DOHH2 (cell line): ENCODE measurements at regions not wholly inside any gene's neighbourhood (a gene's known extent, or its start where the extent isn't known, plus 50 kb on each side); places are given as distances from the start of the nearest gene placed in this dataset.
A peak's percentile ranks its signal among the peaks of the same experiment; 100 is the strongest.

ENCODE experiments used
- H3F3A ChIP-seq: fragments of 200-600 bp; sonication (generic), shearing (Covaris generic); 2 replicates; pipeline ENCODE4 v1.6.0; 2016; ENCODE audit warnings: antibody characterized with exemption, mild to moderate bottlenecking; ENCODE audit not compliant: control insufficient read depth, insufficient read depth
- H3K27ac ChIP-seq: fragments of 200-600 bp; sonication (generic); 2 replicates; pipeline ENCODE4 v1.5.1; 2014; ENCODE audit warnings: low read depth, mild to moderate bottlenecking, low read length, moderate library complexity
- H3K27me3 ChIP-seq: fragments of 200-600 bp; sonication (generic); 2 replicates; pipeline ENCODE4 v1.6.1; 2014; ENCODE audit warnings: mild to moderate bottlenecking, low read length, mixed read lengths; ENCODE audit not compliant: control insufficient read depth
- H3K36me3 ChIP-seq: fragments of 200-600 bp; sonication (generic); 2 replicates; pipeline ENCODE4 v1.6.1; 2014; ENCODE audit warnings: mild to moderate bottlenecking, low read length, moderate library complexity, mixed read lengths; ENCODE audit not compliant: control insufficient read depth
- H3K4me1 ChIP-seq: fragments of 200-600 bp; sonication (generic); 2 replicates; pipeline ENCODE4 v1.6.1; 2014; ENCODE audit warnings: mild to moderate bottlenecking, low read length, mixed read lengths; ENCODE audit not compliant: control insufficient read depth
- H3K4me2 ChIP-seq: fragments of 200-600 bp; sonication (generic); 2 replicates; pipeline ENCODE4 v1.6.0; 2014; ENCODE audit warnings: mild to moderate bottlenecking, low read length, moderate library complexity
- H3K4me3 ChIP-seq: fragments of 200-600 bp; sonication (generic); 2 replicates; pipeline ENCODE4 v1.5.1; 2014; ENCODE audit warnings: mild to moderate bottlenecking, low read length, mixed read lengths
- H3K79me2 ChIP-seq: fragments of 200-600 bp; sonication (generic); 2 replicates; pipeline ENCODE4 v1.6.1; 2014; ENCODE audit warnings: mild to moderate bottlenecking, low read length, mixed read lengths; ENCODE audit not compliant: control insufficient read depth
- H3K9me2 ChIP-seq: fragments of 200-600 bp; sonication (generic); replicated peaks from 2 replicates; pipeline ENCODE4 v1.6.1; 2014; ENCODE audit warnings: mild to moderate bottlenecking, low read length, mixed read lengths; ENCODE audit not compliant: control insufficient read depth
- H3K9me3 ChIP-seq: fragments of 200-600 bp; sonication (generic); 2 replicates; pipeline ENCODE4 v1.6.1; 2014; ENCODE audit warnings: antibody characterized with exemption, low read length, mixed read lengths; ENCODE audit not compliant: control insufficient read depth, insufficient read depth
- H4K20me1 ChIP-seq: fragments of 200-600 bp; sonication (generic); 2 replicates; pipeline ENCODE4 v1.6.0; 2014; ENCODE audit warnings: low read depth, mild to moderate bottlenecking, antibody characterized with exemption, low read length, moderate library complexity; ENCODE audit not compliant: control insufficient read depth, insufficient read depth
- EZH2phosphoT487 ChIP-seq: fragments of 200-600 bp; sonication (generic); IDR thresholded peaks from 2 replicates; pipeline ENCODE4 v1.6.1; 2017; ENCODE audit warnings: borderline replicate concordance, mild to moderate bottlenecking, antibody characterized with exemption, low read length, moderate library complexity, mixed read lengths
- TF ChIP-seq, protein P1 (sequence below): fragments of 200-600 bp; sonication (generic); IDR thresholded peaks from one replicate; pipeline ENCODE4 v1.5.1; 2014; ENCODE audit warnings: antibody characterized with exemption, mild to moderate bottlenecking, low read depth, low read length; ENCODE audit not compliant: poor library complexity, severe bottlenecking

DNA sequence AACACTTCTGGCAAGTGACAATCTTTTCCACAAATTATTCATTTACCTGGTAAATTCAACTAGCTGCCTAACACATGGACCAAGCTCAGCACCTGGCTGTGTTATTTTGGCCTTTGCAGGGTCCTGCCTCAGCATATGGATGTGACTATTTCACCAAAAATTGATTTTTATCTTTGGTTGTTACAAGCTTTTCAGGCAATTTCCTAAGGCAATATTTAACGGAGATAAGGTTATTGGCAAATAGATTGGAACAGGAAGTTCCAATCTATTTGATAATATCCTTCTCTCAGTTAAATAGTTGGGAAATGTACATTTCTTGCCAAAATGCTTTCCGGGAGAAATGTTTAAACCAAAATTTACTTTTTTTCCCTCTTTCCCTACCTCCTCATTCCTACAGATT, 415.2 kb upstream of the SMARCA2 start:
- Histone ChIP-seq H3K9me3 (no peaks in the 10 kb centered on the region), H3K27me3 (no peaks in the 10 kb centered on the region), H3K4me1 (no peaks in the 10 kb centered on the region), H3K36me3 (no peaks in the 10 kb centered on the region), H4K20me1 (no peaks in the 10 kb centered on the region), H3K4me3 (no peak overlapping the region), H3K79me2 (no peaks in the 10 kb centered on the region), H3K9me2 (no peaks in the 10 kb centered on the region), H3K4me2 (no peak overlapping the region), H3K27ac (no peak overlapping the region), H3F3A (no peaks in the 10 kb centered on the region)
- TF ChIP-seq, protein P1, sequence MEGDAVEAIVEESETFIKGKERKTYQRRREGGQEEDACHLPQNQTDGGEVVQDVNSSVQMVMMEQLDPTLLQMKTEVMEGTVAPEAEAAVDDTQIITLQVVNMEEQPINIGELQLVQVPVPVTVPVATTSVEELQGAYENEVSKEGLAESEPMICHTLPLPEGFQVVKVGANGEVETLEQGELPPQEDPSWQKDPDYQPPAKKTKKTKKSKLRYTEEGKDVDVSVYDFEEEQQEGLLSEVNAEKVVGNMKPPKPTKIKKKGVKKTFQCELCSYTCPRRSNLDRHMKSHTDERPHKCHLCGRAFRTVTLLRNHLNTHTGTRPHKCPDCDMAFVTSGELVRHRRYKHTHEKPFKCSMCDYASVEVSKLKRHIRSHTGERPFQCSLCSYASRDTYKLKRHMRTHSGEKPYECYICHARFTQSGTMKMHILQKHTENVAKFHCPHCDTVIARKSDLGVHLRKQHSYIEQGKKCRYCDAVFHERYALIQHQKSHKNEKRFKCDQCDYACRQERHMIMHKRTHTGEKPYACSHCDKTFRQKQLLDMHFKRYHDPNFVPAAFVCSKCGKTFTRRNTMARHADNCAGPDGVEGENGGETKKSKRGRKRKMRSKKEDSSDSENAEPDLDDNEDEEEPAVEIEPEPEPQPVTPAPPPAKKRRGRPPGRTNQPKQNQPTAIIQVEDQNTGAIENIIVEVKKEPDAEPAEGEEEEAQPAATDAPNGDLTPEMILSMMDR: no peak
- no peak for TF ChIP-seq EZH2phosphoT487

DNA sequence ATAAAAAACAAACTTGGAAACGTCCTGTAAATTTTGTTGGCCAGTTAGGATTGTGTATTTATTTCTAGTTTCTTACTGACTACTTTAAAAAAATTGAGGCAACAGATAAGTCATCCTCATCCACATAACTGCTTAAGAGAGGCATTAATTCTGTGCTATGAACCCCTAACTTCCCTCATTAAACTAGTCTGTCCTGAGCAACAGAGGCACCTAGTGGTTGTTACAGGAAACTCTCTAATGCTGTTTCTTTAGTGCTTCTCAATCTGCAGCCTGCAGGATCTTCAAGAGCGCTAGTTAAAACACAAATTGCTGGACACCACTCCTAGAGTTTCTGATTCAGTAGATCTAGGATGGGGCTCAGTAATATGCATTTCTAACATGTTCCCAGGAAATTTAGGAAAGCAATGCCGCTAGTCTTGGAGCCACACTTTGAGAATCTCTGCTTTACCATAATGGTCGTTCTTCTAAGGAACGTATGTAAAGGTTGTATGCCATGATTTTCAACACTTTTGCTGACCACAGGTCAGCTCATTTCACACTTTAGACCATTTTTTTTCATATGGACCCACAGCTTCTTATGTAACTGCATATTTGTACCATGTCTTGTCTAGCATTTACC, 410.1 kb upstream of the SMARCA2 start:
- Histone ChIP-seq H3K4me3 (no peak overlapping the region), H3K4me2 (no peak overlapping the region), H3K79me2 (no peaks in the 10 kb centered on the region), H4K20me1 (no peaks in the 10 kb centered on the region), H3K4me1 (no peaks in the 10 kb centered on the region), H3K36me3 (no peaks in the 10 kb centered on the region), H3K27me3 (no peaks in the 10 kb centered on the region), H3K27ac (no peak overlapping the region), H3F3A (no peaks in the 10 kb centered on the region), H3K9me2 (no peaks in the 10 kb centered on the region), H3K9me3 (no peaks in the 10 kb centered on the region)
- no peak for TF ChIP-seq EZH2phosphoT487
- TF ChIP-seq, protein P1: peak; percentile 66

DNA sequence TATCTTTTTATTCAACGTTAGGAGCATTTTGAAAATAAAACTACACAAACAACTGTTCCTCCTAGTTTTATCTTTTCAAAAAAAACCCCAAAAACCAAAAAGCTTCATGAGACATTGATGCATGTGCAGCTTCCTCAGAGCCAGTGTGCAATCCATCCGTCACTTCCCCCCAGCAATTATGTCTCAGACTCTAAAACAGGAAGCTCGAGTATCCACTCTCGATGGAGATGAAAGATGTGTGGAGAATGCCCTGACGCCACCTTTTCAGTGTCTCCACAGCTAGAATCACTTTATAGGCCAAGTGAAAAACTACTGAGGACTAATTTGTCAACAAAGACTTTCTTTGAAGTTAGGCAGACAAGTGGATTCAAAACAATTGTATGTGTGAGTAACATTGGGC, 408.9 kb upstream of the SMARCA2 start:
- H3K36me3 ChIP-seq: no peaks in the 10 kb centered on the region
- TF ChIP-seq, protein P1: no peak
- TF ChIP-seq EZH2phosphoT487: no peak
- no peaks in the 10 kb centered on the region for H3K9me3 ChIP-seq
- no peaks in the 10 kb centered on the region for H4K20me1 ChIP-seq
- no peaks in the 10 kb centered on the region for H3F3A ChIP-seq
- H3K4me1 ChIP-seq: no peaks in the 10 kb centered on the region
- no peaks in the 10 kb centered on the region for H3K9me2 ChIP-seq
- no peak overlapping the region for H3K4me2 ChIP-seq
- no peak overlapping the region for H3K4me3 ChIP-seq
- H3K27me3 ChIP-seq: no peaks in the 10 kb centered on the region
- no peaks in the 10 kb centered on the region for H3K79me2 ChIP-seq
- no peak overlapping the region for H3K27ac ChIP-seq
